ENCODE measurements at regions not wholly inside any gene's neighbourhood (a gene's known extent, or its start where the extent isn't known, plus 50 kb on each side); places are given as distances from the start of the nearest gene placed in this dataset.

- DNase-seq (ENCODE audit: low read depth in 3 of 3): no peak
These were observed 543.1 kb upstream of the NECTIN3 start for GRCh38 chr3:110528305-110529121.

- DNase-seq (ENCODE audit: low read depth in 3 of 3): no peak
These were observed 540.7 kb upstream of the NECTIN3 start for GRCh38 chr3:110530902-110531301.

- DNase-seq (ENCODE audit: low read depth in 3 of 3): no peak
These were observed 538.5 kb upstream of the NECTIN3 start for GRCh38 chr3:110533089-110533488.

DNA sequence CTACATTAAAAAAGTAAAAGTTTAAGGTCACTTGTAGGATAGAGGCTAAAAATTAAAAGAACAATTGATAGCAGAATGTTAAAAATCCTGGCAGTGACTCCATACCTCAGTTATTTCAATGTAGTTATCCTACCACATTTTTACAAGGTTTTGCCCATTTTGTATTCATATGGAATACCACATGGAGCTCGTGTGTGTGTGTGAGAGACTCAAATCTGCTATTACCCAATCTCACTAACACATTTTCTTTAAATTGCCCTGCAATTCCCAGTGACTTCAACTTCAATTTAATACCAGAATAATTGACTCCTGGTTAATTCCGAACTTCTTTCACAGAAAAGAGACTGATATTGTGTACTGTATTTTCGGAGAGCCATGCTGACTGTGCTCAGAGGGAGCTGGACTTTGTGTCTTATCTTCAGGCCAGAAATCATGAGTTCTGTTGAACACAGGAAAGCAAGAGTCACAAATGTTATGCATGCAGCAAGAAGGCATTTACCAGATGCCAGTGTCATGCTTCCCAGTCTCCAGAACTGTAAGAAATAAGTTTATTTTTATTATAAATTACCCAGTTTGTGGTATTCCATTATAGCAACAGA is 529.0 kb upstream of the NECTIN3 start:
- no peak for DNase-seq (ENCODE audit: low read depth in 3 of 3)

- DNase-seq (ENCODE audit: low read depth in 3 of 3): no peak
These were observed 526.9 kb upstream of the NECTIN3 start for GRCh38 chr3:110544730-110545129.

- no peak for DNase-seq (ENCODE audit: low read depth in 3 of 3)
These were observed 521.1 kb upstream of the NECTIN3 start for GRCh38 chr3:110550511-110550910.

DNA sequence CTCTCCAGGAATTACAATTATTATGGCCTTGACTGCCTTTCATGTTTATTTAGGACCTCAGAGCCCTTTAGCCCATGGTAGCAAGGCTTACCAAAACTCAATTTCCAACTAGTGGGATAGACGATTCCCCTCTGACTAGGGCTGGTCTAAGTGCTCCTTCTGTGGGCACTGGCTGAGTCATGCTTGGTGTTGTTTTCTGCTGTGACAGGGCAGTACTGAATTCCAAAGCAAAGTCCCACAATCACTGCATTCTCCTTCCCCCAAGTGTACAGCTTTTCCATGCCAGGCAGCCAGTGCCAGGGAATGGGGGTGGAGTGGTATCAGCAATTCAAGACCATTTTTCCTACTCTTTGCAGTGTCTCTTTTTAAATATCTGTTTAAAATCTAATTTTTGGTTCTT is 509.0 kb upstream of the NECTIN3 start:
- DNase-seq (ENCODE audit: low read depth in 3 of 3): no peak

DNA sequence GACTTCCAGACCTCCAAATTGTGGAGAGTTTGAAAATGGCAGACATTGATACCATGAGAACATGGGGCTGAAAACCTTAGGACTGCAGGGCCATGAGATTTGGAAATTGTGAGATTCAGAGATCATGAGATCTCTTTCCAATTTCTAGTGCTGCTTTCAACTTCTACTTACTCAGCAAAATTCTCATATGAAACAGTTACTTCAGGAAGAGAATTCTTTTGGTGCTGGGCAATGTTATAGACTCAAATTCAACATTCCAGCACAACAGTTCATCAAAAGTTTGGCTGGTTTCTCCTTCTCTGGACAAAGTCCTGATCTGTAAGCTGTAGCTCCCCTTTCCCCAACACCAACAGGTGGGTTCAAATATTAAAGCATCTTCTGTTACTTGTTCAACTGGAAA is 506.9 kb upstream of the NECTIN3 start:
- no peak for DNase-seq (ENCODE audit: low read depth in 3 of 3)

- no peak for DNase-seq (ENCODE audit: low read depth in 3 of 3)
These were observed 504.6 kb upstream of the NECTIN3 start for GRCh38 chr3:110567029-110567428.

GRCh38 chr3:110568246-110568645 is 503.4 kb upstream of the NECTIN3 start:
- DNase-seq (ENCODE audit: low read depth in 3 of 3): no peak

DNA sequence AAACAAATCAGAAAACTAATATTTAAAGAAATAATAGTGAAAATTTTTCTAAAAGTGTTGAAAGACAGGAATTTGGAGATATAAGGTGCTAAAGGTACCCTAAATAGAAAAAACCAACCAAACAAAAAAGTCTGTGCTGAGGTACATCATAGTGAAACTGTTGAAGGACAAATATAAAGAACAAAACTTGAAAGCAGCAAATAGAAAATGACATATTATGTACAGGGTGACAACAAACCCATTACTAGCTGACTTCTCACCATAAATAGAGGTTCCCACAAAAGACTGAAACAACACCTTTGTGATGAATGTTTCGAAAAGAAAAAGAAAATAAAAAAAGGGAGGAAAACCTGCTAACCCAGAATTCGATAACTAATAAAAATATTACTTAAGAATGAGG is 502.5 kb upstream of the NECTIN3 start:
- DNase-seq (ENCODE audit: low read depth in 3 of 3): no peak

- no peak for DNase-seq (ENCODE audit: low read depth in 3 of 3)
These were observed 495.9 kb upstream of the NECTIN3 start for GRCh38 chr3:110575702-110576101.

GRCh38 chr3:110576960-110577359 is 494.7 kb upstream of the NECTIN3 start:
- DNase-seq (ENCODE audit: low read depth in 3 of 3): no peak

- no peak for DNase-seq (ENCODE audit: low read depth in 3 of 3)
These were observed 493.8 kb upstream of the NECTIN3 start for GRCh38 chr3:110577854-110578253.

GRCh38 chr3:110579840-110580550 is 491.6 kb upstream of the NECTIN3 start:
- no peak for DNase-seq (ENCODE audit: low read depth in 3 of 3)

DNA sequence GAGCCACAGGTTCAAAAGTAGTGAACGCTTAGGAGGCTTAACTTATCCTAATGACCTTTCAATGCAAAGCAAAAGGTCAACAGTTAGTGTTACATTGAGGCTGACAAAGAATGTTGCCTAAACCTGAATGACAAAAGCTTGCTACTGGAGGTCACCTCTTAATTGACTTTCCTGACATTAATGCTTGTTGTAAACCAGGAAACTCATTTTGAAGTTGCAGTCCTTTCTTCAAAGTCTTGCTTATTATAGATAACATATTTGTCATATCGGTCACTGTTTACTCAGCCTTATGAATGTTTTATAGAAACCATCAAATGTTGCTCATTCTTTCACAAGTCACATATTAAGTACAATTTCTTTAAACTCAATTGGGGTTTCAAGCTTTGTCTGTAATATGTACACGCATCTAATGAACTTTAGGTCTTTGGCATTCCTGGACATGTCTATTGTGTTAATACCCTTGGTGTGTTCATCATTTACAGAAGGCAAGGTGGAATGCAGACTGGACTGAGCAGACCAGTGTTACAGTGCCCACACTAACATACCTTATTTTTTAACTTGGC is 488.2 kb upstream of the NECTIN3 start:
- DNase-seq (ENCODE audit: low read depth in 3 of 3): no peak

GRCh38 chr3:110588906-110589305 is 482.7 kb upstream of the NECTIN3 start:
- DNase-seq (ENCODE audit: low read depth in 3 of 3): no peak

DNA sequence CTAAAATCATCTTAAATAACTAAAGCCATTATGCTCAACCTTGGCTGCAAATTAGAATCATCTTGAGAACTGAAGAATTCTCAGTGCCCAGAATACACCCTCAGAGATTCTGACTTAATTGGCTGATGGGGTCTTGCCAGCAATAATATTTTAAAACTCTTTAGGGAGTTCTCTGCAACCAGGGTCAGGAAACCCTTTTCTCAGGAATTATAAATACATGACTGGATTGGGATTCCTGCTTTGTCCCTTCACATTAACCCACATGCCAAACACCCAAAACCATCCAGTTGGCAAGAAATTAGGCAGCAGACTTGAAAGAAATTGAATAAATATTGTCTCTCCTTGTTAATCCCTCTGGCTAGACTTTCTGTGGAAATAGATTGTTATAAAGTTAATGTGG is 482.3 kb upstream of the NECTIN3 start:
- no peak for DNase-seq (ENCODE audit: low read depth in 3 of 3)

- DNase-seq (ENCODE audit: low read depth in 3 of 3): no peak
These were observed 477.9 kb upstream of the NECTIN3 start for GRCh38 chr3:110593749-110594148.

DNA sequence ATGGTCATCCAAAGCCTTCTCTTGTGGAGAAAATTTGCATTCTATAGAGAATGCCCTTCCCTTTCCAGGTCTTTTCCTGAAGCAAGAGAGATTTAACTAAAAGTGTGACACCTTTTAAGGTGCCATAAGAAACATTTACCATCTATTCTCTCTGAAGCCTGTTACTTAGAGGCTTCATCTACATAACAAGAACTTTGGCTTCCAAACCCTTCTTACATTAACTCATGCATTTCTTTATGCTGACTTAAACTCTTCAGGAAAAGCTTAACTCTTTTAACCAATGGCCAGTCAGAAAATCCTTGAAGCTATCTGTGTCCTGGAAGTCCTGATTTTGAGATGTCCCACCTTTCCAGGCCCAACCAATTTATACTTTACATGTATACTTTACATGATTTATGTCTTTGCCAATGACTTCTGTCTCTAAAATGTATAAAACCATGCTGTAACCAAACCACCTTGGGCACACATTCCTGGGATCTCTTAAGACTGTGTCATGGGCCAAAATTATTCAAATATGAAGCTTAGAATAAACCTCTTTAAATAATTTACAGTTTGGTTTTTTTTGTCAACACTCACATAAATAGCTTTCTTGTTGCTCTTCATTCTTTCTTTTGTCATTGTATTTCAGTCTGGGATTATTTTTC is 472.6 kb upstream of the NECTIN3 start:
- DNase-seq (ENCODE audit: low read depth in 3 of 3): no peak

GRCh38 chr3:110608566-110608965 is 463.1 kb upstream of the NECTIN3 start:
- DNase-seq (ENCODE audit: low read depth in 3 of 3): no peak

DNA sequence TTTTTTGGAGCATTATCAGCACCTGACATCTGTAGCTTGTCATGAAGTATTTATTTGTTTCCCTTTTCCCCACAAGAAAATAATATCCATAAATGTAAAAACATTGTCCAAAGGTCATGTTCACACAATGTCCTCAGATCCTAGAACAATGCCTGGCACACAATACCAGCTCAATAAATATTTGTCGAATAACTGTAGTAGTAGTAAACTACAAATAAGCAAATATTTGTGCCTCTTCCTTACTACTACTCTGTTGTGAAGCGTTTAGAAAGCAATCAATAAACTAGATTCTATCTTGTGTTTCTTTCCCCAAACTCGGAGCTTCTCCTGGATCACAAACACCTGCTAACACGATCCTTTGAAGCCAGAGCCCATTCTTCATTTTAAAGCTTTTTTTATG is 459.6 kb upstream of the NECTIN3 start:
- DNase-seq (ENCODE audit: low read depth in 3 of 3): no peak
